Endometrium (tissue), 2 donors: ENCODE measurements at regions not wholly inside any gene's neighbourhood (a gene's known extent, or its start where the extent isn't known, plus 50 kb on each side); places are given as distances from the start of the nearest gene placed in this dataset.
A peak's percentile ranks its signal among the peaks of the same experiment; 100 is the strongest.

ENCODE experiments used
- FAIRE-seq: peaks from 2 replicates; lab custom pipeline; 2012; peaks lifted over from hg19 to GRCh38; lab: Jason Lieb, UNC
- donor health status: control.
- donor health status: control.

DNA sequence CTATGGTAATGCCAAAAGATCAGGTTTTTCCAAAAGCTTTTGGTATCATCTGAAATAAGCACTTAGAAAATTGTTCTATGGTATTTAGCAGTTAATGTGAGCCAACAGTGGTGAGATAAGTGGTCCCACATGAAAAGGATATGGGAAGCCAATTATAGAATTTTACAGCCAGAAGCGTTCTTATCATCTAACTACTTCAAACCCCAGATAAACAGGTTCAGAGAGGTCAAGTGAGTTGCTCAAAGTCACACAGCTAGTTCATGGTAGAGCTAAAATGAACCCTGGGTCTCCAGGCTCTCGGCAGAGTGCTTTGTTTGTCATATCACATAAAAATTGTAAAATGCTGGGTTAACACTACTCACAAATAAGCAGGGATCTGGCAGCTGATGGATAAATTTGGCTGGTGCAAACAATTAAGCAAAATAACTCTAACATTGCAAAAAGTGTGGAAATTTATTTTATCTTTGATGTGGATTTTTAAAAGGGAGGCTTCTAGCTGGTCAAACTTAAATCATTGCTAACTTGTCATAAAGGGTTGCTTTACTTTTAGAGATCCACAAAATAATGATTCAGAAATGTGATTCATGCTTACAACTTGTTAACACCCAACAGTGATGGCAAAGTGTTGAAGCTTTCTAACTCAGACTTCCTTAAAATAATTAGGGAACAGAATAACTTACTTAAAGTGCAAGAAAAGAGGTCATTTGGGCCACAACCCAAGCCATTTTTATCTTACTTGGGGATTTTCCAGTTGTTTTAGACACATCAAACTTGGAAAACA, 202.8 kb upstream of the TBC1D5 start:
- no peak for FAIRE-seq

DNA sequence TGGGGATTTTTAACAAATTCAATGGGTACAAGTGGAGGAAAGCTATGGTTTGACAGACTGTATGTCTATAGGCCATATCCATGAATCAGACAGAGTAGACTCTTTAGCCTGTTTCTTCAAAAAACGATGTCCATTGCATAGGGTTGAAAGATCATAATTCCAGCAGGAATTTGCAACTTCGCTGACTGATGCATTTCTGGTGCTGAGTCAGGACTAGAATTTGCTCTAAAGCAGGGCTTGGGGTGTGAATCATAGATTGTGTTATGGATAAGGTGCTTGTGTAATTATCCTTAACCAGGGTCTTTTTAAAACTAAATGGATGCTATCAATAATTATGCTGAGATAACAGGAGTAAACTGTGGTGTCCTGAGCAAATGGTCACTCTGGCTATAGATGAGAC, 200.4 kb upstream of the TBC1D5 start:
- no peak for FAIRE-seq

DNA sequence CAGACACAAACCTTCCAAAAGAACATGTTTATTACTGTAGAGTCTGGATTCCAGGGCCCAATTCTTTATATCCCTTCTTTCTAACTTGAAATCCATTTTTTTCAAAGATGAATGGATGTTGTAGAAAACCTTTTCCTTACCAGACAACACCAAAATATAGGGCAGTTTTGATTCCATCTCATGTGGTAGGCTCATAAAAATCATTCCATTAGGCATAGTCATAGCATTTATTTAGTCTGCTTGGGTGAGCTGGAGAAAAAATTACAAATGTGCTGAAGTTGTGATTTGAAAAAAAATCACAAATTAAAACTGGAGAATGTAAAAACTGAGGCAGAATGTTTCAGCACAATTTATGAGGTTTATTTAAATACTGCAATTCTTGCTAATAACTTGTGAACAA, 199.3 kb upstream of the TBC1D5 start:
- peak; percentile 77 for FAIRE-seq

- no peak for FAIRE-seq
These were observed 198.7 kb upstream of the TBC1D5 start for GRCh38 chr3:17941152-17941551.

DNA sequence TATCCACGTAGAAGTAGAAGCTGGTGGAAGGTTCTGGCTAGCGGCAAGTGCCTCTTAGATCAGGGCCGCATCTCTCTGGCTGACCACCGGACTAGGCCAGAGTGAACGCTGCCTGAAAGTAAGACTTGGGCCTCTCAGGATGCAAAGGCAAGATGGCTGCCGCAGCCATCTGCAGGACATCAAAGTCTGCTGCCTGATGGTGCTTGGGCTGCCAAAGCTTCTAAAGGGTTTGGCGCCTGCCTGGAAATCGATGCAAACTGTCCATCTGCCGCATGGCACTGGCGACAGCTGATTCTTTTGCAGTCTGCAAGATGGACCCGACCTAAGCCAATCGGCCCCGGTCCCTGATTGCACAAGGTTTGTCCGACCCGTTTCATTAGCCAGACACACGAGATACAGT, 196.7 kb upstream of the TBC1D5 start:
- FAIRE-seq, result no peak

- FAIRE-seq, result no peak
These were observed 195.9 kb upstream of the TBC1D5 start for GRCh38 chr3:17938313-17938712.

- FAIRE-seq, result no peak
These were observed 194.5 kb upstream of the TBC1D5 start for GRCh38 chr3:17936736-17937480.

DNA sequence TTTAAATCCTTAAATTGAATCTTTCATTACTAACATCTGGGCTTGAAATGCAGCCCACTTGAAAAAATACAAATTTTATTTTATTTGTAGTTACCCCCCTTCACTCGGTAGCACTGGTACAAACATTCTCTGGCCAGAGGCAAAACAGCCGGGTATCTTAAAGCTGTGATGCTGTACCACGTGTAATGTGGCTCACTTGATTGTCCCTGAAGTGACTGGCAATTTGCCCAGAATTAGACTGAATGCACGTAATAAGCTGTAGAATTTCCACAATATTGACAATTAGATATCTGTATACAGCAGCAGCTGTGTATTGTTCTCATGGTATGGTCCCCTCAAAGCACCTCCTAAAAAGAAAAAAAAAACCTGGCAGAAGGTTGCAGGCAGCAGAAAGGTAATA, 192.8 kb upstream of the TBC1D5 start:
- FAIRE-seq, result peak; percentile 90

DNA sequence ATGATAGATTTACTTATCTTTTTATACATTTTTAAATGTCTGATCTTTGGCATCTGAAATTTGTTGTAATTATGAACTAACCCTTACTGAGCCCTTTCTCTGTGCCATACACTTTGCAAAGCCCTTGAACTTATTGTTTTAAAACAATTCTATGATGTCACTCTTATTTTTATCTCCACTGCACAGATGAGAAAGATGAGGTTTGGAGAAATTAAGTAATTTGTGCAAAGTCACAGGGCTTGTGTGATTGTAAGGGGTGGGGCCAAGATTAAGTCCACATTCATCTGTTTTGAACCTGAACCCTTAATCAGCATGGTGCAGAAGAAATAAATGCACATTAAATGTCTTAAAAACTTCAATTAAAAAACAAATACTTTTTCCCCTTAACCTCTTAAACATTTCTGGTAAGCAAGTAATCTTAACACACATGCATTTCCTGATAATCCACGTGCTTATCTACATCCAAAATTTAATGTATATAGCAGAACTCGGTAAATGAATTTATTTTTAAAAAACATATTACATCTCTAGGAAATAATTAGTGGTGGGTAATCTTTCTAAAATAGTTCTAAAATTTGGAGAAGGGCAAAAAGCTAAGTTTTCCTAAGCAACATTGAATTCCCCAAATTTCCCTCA, 189.8 kb upstream of the TBC1D5 start:
- FAIRE-seq, result no peak

DNA sequence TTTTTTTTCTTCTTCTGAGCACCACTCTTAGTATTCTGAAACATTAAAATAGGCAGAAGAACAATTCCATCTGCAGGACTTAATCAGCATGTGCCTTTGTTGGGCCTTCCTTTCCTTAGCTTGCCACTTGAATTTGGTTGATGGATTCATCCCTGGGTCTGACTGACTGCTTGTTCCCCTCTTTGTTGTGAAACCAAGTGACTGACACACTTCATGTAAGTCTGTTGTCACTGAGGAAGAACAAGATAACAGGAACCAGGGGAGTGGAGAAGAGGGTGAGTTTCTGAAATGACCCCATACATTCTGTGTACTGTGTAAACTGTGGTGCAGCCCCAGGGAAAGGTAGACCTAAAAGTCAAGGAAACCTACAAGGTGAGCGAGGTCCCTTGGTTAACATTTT, 188.7 kb upstream of the TBC1D5 start:
- no peak for FAIRE-seq

GRCh38 chr3:17928502-17929145, 186.2 kb upstream of the TBC1D5 start:
- no peak for FAIRE-seq

DNA sequence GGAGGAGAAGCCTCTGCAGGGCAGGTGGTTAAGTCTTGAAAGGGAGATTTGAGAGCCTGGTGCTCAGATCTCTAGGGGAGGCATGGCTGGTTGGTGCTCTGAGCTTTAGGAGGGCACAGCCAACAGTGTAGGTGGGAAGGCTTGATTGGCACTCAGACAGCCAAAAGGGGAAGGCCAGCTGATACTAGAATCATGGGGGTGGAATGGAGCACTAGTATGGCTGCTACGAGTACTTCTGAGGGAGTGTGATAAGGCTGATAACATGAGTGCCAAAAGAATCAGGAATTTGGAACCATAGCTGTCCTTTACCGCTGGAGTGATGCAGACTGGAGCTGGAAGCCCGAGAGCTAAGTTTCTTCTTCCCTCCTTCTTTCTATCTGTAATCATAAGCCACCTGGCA, 184.6 kb upstream of the TBC1D5 start:
- FAIRE-seq, result no peak

- FAIRE-seq, result no peak
These were observed 172.9 kb upstream of the TBC1D5 start for GRCh38 chr3:17915341-17915740.

DNA sequence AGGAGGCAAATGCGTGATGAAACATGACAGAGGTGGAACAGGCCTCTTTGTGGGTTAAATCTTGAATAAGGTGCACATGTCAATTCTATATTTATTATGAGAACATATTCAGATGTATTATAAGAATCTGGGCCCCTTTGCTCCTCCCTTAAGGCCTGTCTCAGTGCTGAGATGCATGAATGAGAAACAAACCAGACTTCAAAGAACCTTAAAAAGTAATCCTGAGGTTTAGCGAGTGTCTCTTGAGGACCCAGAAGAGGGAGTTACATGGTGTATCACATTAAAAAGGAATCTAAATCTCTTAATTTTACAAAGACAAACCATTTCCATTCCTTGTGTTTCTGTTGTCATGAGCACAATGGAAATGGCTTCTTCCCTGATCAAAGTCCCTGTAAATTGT, 170.9 kb upstream of the TBC1D5 start:
- no peak for FAIRE-seq

DNA sequence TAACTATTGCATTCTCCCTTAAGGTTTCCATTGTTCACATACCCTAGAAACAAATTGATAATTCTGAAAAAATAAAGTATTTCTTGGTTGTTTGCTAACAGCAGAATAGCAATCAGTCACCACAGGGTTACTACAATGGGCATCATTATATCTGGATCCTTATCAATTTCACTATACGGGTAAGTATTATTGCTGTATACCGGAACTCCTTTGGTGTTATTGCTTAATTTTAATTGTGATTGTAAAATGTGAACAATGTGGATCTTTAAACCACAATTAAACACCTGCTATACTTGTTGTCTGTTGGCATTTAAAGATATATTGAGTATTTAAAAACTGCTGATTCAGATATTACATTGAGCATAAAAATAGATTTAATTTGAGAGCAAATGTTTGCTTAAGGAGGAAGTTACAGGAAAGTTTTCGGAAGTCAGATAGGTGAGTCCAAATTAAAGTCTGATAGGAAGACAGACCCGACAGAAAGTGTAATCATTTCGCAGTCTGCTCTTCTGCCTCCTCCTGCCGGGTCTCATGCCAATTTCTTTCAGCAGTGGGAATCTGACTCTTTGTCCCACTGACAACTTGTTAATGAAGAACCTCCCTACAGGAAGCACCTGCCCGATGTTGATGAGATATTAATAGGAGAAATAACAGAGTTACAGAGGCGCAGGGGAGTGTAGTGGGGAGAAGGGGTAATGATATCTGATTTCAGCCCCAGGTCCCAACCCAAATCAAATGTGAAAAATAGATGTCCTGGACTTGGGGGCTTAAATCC, 169.7 kb upstream of the TBC1D5 start:
- no peak for FAIRE-seq

DNA sequence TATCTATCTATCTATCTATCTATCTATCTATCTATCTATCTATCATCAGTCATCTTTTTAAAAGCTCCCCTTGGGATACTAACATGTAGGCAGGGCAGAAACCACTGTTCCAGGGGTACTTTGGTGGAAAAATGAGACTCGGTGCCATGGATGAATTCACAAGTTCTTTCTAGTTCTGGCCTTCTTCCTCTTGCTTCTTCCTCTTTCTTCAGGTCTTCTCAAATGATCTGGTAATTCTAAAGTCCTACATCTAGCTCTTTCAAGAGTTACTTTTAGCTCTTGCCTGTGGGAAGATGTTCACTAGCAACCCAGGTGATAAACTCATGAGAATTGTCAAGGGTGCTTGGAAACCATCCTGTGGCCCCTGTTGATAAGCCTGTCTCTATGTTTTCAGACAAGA, 168.5 kb upstream of the TBC1D5 start:
- FAIRE-seq, result no peak

DNA sequence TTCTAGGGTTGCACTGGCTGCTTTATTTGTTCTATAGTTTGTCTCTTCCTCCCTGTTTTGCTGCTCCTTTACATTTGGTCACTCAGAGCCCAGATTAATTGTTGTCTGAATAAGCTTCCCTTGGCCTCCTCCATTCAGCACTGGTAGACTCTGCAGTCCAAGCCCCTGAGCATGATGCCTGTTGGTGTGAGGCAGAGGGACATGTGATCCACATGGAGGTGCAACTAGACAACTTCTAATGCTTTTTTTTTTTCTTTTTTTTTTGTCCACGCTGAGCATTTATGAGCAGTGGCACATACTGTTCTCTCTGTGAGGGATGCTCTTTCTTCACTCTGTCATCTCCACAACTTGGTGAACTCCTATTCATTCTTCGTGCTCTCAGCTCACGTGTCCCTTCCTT, 167.3 kb upstream of the TBC1D5 start:
- no peak for FAIRE-seq

DNA sequence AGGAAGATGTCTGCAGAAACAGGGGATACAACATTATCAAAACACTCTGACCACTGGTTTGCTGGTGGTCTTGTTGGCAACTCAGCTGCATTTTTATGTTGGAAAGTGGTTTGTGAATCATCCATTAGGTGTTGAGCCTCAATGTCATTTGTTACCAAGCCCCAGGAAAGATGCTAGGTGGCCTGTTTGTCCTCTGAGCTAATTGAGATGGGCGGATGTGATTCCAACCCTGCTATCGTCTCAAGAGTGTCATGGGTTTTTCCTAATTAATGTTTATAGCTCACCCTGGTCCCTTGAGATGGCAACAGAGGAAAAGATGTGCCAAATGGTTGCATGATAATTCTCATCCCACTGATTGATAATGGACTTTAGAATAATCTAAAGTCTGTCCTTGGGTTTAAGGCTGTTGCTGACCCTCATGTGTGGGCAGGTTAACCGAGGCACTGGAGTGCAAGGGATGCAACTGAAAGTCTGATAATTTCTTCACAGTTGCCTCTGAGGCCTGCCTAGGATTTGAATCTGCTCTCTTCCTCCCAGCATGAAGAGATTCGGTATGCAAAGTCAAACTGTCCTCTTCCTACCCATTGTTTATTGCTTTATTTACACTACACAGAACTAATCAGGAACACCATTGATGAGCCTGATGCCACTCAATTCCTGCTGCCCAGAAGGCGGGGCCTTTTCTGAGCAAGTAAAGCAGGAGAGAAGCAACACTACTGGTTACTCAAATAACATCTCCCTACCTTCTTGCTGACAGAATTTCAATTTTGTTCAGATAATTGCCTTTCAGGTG, 166.2 kb upstream of the TBC1D5 start:
- no peak for FAIRE-seq

DNA sequence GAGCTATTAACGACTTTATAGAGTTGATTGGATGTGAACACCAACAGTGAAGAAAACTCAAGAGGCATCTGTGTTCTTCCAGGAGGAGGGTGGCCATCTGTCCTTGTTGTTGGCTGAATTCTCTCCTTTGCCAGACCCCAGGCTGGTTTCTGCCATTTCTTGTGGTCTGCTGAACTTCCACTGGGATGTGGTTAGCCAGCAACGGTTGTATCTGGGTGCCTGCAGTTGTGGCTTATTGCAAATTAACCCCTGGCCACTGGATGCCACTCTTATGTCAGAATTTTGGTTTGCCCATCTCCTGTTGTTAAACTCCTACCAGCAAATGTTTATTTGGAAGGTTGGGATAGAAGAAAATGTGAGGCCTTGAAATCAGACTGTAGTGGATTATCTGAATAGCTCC, 163.6 kb upstream of the TBC1D5 start:
- no peak for FAIRE-seq

DNA sequence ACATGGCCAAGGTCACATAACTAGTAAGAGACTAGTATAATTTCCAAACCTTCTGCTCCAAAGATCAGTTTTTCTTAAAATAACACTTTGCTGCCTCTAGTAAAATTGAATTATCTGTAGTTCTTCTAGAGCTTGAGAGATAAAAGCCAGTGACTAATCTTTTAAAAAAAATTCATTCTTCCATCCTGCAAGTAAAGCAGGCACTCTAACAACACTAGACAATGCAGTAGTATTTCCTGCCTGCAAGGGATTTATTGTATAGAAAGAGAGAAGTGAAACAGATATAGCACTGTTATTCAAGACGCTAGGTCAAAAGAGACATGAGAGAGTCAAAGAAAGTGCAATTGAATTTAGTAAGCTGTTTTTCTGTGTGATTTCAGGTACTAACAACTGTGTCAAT, 159.5 kb upstream of the TBC1D5 start:
- FAIRE-seq, result no peak

DNA sequence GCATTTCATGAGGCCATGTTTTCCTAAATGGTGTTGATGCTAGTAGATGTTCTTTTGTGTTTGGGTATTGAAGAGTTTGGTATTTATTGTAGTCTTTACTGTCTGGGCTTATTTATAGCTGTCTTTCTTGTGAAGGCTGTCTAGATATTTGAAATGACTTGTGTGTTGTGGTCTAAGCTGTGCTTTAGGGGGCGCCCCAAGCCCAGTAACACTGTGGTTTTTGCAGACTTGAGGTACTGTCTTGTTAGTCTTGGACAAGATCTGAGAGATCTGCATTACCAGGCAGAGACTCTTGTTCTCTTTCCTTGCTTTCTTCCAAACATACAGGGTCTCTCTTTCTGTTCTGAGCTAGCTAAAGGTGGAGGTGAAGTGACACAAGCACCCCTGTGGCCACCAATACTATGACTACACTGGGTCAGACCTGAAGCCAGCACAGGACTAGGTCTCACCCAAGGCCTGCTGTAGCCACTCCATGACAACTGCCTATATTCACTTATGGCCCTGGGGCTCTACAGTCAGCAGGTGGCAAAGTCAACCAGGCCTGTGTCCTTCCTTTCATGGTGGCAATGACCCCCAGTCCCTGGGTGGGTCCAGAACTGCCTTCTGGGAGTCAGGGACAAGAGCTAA, 152.1 kb upstream of the TBC1D5 start:
- FAIRE-seq, result no peak
